ENCODE measurements at regions not wholly inside any gene's neighbourhood (a gene's known extent, or its start where the extent isn't known, plus 50 kb on each side); places are given as distances from the start of the nearest gene placed in this dataset.

GRCh38 chr11:69365558-69365957 is 71.6 kb downstream of the MYEOV start:
- no peak for DNase-seq

DNA sequence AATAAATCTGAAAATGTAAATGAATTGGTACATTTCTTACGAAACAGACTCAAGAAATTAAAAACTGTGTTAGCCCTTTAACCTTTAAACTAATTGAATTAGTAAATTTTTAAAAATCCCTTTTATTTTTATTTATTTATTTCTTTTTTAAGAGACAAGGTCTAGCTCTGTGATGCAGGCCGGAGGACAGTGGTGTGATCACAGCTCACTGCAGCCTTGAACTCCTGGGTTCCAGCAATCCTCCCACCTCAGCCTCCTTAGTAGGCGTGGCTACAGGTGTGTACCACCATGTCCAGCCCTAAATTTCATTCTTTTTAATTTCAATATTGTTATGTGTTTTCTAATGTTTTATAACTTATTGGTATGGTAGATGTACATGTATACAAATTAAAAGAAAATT is 72.6 kb downstream of the MYEOV start:
- DNase-seq, result no peak

- no peak for DNase-seq
Observed at GRCh38 chr11:69367211-69367964, 73.4 kb downstream of the MYEOV start.

- DNase-seq, result no peak
Observed at GRCh38 chr11:69368119-69368880, 74.3 kb downstream of the MYEOV start.

DNA sequence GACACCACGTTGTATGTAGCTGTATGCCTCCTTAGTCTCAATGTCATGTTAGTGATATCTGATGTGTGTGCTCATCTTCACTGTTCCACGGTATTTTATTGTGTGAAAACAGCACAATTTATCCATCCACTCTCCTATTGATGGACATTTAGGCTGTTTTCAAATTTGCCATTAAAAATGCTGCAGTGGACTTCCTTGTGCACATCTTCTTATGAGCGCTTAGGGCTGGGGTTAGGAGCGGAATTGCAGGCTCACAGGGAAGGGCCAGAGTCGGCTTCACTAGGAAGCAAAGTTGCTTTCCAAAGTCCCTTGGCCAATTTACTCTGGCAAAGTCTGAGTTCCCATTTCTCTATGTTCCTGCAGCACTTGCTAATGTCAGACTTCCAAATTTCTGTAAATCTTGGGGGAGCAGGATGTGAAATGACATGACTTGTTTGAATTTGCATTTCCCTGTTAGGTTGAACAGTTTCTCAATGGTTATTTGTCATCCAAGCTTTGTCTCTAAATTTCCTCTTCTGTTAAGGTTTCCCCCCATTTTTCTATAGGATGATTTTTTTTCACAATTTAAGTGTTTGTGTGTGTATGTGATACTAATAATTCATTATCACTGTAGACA is 75.4 kb downstream of the MYEOV start:
- no peak for DNase-seq

DNA sequence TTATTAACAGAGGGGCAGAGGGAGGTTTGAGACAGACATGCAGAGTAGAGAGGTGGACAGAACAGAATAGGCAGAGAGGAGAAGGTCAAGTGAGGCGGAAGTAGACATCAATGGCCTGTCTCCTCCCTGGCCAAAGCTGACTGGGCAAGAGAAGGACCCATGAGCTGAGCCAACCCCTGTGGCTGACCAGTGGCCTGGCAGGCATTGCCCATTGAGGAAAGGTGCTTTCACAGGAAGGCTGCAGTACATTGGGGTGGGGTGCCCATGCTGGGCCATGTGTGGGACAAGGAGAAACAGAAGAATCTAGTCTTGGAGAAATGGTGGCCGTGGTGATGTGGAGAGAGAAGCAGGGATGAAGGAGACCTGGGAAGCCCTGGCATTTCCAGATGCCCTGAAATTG is 76.0 kb downstream of the MYEOV start:
- DNase-seq, result no peak

GRCh38 chr11:69370984-69371709 is 77.2 kb downstream of the MYEOV start:
- DNase-seq, result no peak

- no peak for DNase-seq
Observed at GRCh38 chr11:69371731-69372588, 78.0 kb downstream of the MYEOV start.

DNA sequence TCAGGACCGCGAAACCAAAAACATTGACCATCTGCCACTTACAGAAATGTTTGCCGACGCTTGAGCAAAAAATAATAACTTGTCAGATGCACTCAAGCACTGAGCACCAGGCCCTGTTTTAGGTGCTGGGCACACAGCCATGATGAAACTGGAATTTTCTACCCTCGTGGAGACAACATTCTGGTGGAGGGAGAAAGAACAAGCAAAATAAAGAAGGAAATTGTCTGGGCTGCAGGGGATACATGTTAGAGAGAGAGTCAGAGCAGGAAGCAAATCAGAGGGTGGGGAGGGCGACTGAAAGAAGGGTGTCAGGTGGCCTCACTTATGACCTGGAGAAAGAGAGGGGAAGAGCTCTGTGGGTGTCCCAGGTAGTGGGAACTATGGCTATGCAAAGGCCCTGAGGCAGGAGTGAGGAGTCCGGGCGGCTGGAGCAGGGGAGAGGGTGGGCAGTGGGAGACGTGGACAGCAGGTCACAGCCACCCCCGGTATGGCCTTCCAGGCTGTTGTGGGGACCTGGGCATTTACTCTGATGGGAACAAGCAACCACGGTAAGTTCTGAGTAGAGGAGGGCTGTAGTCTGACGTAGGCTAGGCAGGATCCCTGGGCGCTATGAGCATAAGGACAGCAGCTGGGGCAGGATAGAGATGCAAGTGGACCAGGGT is 78.8 kb downstream of the MYEOV start:
- DNase-seq, result no peak

- no peak for DNase-seq
Observed at GRCh38 chr11:69373251-69373635, 79.3 kb downstream of the MYEOV start.

DNA sequence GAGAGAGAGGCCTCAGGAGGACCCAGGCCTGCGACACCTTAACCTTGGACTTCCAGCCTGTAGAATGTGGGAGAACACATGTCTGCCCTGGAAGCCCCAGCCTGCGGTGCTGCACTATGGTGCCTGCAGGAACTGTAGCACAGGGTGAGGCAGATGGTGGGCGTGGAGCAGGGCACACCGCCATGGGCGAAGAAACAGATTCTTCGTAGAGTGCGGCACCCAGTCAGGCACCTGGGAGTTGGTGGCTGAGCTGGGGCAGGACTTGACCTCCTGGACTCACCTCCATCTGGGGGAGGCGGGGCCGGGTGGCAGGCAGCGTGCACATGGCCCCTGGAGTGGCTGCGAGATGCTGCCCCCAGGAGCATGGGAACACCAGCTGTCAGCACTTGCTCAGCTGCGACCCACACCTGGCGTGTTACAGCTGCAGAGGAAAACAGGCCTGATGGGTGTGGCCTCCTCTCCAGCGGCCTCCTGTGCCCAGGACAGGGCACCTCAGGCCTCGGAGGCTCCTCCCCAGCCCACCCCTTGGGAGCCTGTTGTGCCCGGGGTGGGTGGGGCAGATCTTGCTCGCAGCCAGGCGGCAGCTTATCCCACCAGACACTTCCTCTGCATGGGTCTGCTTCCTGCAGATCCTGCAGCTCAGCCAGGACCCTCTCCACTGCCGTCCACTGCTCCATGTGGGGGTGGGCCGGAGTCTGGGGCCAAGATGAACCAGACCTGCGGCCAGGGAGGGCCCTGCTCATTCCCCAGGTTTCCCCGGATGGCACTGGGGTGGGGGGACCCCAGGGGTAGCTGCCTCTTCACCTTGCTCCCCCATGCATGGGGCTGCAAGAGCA is 80.4 kb downstream of the MYEOV start:
- no peak for DNase-seq

DNA sequence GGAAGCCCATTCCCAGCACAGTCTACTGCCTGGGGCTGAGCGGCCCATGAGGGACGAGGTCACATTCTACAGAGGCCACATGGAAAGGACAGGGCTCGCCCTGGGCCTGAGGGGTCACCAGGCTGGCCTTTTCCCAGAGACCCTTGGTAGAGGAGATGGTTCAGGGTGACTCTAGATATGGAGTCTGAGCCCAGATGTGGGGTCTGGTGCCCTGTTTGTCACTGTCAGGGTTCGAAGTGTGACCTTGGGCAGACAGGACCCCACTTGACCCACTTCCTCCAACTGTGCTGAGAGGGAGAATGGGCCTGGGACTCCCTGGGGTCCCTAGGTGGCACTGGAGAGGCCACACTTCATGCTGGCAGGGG is 81.0 kb downstream of the MYEOV start:
- DNase-seq, result no peak

GRCh38 chr11:69375316-69376154 is 81.6 kb downstream of the MYEOV start:
- DNase-seq, result no peak

GRCh38 chr11:69376155-69377028 is 82.4 kb downstream of the MYEOV start:
- no peak for DNase-seq

GRCh38 chr11:69377029-69377952 is 83.3 kb downstream of the MYEOV start:
- no peak for DNase-seq

DNA sequence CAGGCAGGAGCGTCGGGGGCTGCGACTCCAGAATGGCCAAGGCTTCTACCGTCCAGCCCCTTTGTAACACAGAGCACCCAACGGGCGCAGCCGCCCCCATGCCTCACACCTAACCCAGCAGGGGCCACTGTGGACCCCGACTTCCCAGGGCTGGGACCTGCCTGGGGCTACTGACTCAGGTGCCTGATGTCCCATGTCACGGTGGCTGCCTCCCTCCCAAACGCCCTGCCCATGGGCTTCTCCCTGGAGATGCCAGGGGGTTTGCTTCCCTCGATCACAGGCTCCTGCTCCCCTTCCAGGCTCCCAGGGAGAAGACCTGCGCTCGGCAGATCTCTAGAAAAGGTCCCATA is 84.0 kb downstream of the MYEOV start:
- DNase-seq, result no peak

GRCh38 chr11:69378303-69379141 is 84.6 kb downstream of the MYEOV start:
- DNase-seq, result no peak
